ENCODE measurements at regions not wholly inside any gene's neighbourhood (a gene's known extent, or its start where the extent isn't known, plus 50 kb on each side); places are given as distances from the start of the nearest gene placed in this dataset.
"Not testable (repeated sequence)": the region's sequence is repeated elsewhere in the genome, so short reads cannot be mapped to it uniquely, and the experiment has no call there.

GRCh38 chr7:21314954-21315353, 112.9 kb upstream of the SP4 start:
- no peak for DNase-seq (ENCODE audit: low spot score)

GRCh38 chr7:21317966-21318915, 109.6 kb upstream of the SP4 start:
- DNase-seq (ENCODE audit: low spot score) = peak; percentile 53

GRCh38 chr7:21318916-21319270, 109.0 kb upstream of the SP4 start:
- DNase-seq (ENCODE audit: low spot score) = no peak

- DNase-seq (ENCODE audit: low spot score) = no peak
Observed at GRCh38 chr7:21326241-21326640, 101.6 kb upstream of the SP4 start.

GRCh38 chr7:21326921-21327320, 101.0 kb upstream of the SP4 start:
- no peak for DNase-seq (ENCODE audit: low spot score)

- no peak for DNase-seq (ENCODE audit: low spot score)
Observed at GRCh38 chr7:21327422-21328409, 100.2 kb upstream of the SP4 start.

GRCh38 chr7:21330462-21331178, 97.3 kb upstream of the SP4 start:
- DNase-seq (ENCODE audit: low spot score) = no peak

- no peak for DNase-seq (ENCODE audit: low spot score)
Observed at GRCh38 chr7:21334906-21335305, 93.0 kb upstream of the SP4 start.

- DNase-seq (ENCODE audit: low spot score) = no peak
Observed at GRCh38 chr7:21336743-21337142, 91.1 kb upstream of the SP4 start.

- no peak for DNase-seq (ENCODE audit: low spot score)
Observed at GRCh38 chr7:21338728-21339164, 89.1 kb upstream of the SP4 start.

- not testable (repeated sequence) for DNase-seq (ENCODE audit: low spot score)
Observed at GRCh38 chr7:21344900-21345299, 83.0 kb upstream of the SP4 start.

GRCh38 chr7:21345361-21345760, 82.5 kb upstream of the SP4 start:
- no peak for DNase-seq (ENCODE audit: low spot score)

GRCh38 chr7:21346297-21346696, 81.6 kb upstream of the SP4 start:
- DNase-seq (ENCODE audit: low spot score) = no peak

- DNase-seq (ENCODE audit: low spot score) = peak; percentile 15
Observed at GRCh38 chr7:21352540-21353387, 75.1 kb upstream of the SP4 start.

GRCh38 chr7:21353388-21353780, 74.5 kb upstream of the SP4 start:
- DNase-seq (ENCODE audit: low spot score) = no peak

GRCh38 chr7:21354284-21354683, 73.6 kb upstream of the SP4 start:
- no peak for DNase-seq (ENCODE audit: low spot score)

- no peak for DNase-seq (ENCODE audit: low spot score)
Observed at GRCh38 chr7:21355406-21355874, 72.4 kb upstream of the SP4 start.

GRCh38 chr7:21356616-21357015, 71.3 kb upstream of the SP4 start:
- no peak for DNase-seq (ENCODE audit: low spot score)

- DNase-seq (ENCODE audit: low spot score) = no peak
Observed at GRCh38 chr7:21357151-21358097, 70.5 kb upstream of the SP4 start.

Measured in umbilical cord (tissue), 1 donor.